HG03108 (cell line): ENCODE measurements at regions not wholly inside any gene's neighbourhood (a gene's known extent, or its start where the extent isn't known, plus 50 kb on each side); places are given as distances from the start of the nearest gene placed in this dataset.
A peak's percentile ranks its signal among the peaks of the same experiment; 100 is the strongest.
"Not testable (repeated sequence)": the region's sequence is repeated elsewhere in the genome, so short reads cannot be mapped to it uniquely, and the experiment has no call there.

Source experiments
- ATAC-seq: cut with Tn5 transposase; IDR thresholded peaks from one replicate; pipeline ENCODE4 v1.9.1; 2021; ENCODE audit warnings: moderate library complexity; ENCODE audit not compliant: unreplicated experiment

DNA sequence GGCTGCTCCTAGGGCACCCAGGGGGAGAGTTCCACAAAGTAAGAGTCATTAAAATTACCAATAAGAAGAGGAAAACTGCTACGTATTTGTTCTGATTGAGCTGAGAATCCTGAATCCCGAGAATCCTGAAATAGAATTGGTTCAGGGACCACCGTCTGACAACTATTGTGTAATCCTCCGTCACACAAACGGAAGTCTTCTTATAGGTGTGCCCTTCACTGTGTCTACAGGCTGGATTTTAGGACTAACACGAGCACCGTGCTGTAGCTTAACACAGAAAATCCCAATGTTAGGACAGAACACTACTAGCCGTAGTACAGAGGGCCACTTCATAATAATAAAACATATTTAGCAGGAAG is 50.6 kb upstream of the RNF182 start:
- no peak for ATAC-seq

- ATAC-seq = peak; percentile 69
These were observed 51.2 kb upstream of the RNF182 start for GRCh38 chr6:13873288-13874190.

DNA sequence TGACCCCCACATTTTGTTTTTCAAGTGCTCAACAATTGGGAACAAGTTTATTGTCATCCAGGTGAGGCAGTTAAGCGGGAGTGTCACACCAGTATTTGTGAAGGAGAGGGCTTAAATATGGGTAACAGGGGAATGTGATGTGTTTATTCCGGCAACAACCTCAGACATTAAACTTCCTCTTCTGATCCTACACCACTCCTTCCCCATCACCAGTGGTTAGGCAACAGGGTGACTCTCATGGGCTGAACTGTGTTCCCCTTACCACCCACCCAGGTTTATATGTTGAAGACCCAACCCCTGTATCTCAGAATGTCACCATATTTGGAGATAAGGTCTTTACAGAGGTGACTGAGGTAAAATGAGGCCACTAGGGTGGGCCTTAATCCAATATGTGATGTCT is 52.1 kb upstream of the RNF182 start:
- ATAC-seq = no peak

DNA sequence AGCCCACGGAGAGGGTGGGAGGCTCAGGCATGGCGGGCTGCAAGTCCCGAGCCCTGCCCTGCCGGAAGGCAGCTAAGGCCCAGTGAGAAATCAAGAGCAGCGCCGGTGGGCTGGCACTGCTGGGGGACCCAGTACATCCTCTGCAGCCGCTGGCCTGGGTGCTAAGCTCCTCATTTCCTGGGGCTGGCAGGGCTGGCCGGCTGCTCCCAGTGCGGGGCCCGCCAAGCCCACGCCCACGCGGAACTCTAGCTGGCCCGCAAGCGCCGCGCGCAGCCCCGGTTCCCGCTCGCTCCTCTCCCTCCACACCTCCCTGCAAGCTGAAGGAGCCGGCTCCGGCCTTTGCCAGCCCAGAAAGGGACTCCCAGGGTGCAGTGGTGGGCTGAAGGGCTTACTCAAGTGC is 52.7 kb upstream of the RNF182 start:
- not testable (repeated sequence) for ATAC-seq

- no peak for ATAC-seq
These were observed 54.4 kb upstream of the RNF182 start for GRCh38 chr6:13870214-13870830.

- no peak for ATAC-seq
These were observed 53.9 kb upstream of the MCUR1 start for GRCh38 chr6:13868236-13868635.

GRCh38 chr6:13866301-13866700 is 51.9 kb upstream of the MCUR1 start:
- no peak for ATAC-seq

GRCh38 chr6:13865141-13865540 is 50.8 kb upstream of the MCUR1 start:
- ATAC-seq = no peak

- not testable (repeated sequence) for ATAC-seq
These were observed 50.3 kb upstream of the MCUR1 start for GRCh38 chr6:13864669-13865068.
